MCF 10A (cell line): ENCODE measurements at regions not wholly inside any gene's neighbourhood (a gene's known extent, or its start where the extent isn't known, plus 50 kb on each side); places are given as distances from the start of the nearest gene placed in this dataset.

ENCODE experiments used
- BruUV-seq: library from RNA; stranded (reverse); fragments of 400-500 nt; replicated peaks from 2 replicates; lab custom pipeline; 2021; lab: Mats Ljungman, UMichigan
- CTCF ChIA-PET: fragments of 300-600 bp; sonication (Branson Sonifier 250); formaldehyde crosslinking; extraction: SDS; loops from one replicate; lab custom pipeline; 2021; ENCODE audit warnings: antibody characterized with exemption, inconsistent platforms; lab: Yijun Ruan, JAX
- POLR2A ChIA-PET: fragments of 300-600, 350-650 bp; sonication (Branson Sonifier 250); formaldehyde crosslinking; extraction: SDS; loops from one replicate; lab custom pipeline; 2020; ENCODE audit warnings: antibody characterized with exemption, inconsistent platforms; lab: Yijun Ruan, JAX
- DNase-seq: peaks from one replicate; pipeline ENCODE4 v3.0.0-alpha.2; 2018; ENCODE audit not compliant: unreplicated experiment
- H3K27ac Mint-ChIP-seq: one replicate; pipeline ENCODE4 v1.8.0; 2022; ENCODE audit warnings: mild to moderate bottlenecking, low read depth, mixed read lengths; ENCODE audit not compliant: unreplicated experiment
- H3K27me3 Mint-ChIP-seq: one replicate; pipeline ENCODE4 v1.8.0; 2022; ENCODE audit warnings: mixed read lengths; ENCODE audit not compliant: insufficient read depth, unreplicated experiment
- H3K36me3 Mint-ChIP-seq: one replicate; pipeline ENCODE4 v1.8.0; 2022; ENCODE audit warnings: mild to moderate bottlenecking, moderate library complexity, mixed read lengths; ENCODE audit not compliant: insufficient read depth, unreplicated experiment
- H3K4me1 Mint-ChIP-seq: one replicate; pipeline ENCODE4 v1.8.0; 2022; ENCODE audit warnings: mixed read lengths; ENCODE audit not compliant: insufficient read depth, unreplicated experiment
- H3K4me3 Mint-ChIP-seq: one replicate; pipeline ENCODE4 v1.8.0; 2022; ENCODE audit warnings: mild to moderate bottlenecking, moderate library complexity, mixed read lengths; ENCODE audit not compliant: unreplicated experiment
- H3K9me3 Mint-ChIP-seq: one replicate; pipeline ENCODE4 v1.8.0; 2022; ENCODE audit warnings: mixed read lengths; ENCODE audit not compliant: unreplicated experiment
- CTCF ChIP-seq: fragments of 200-600 bp; IDR thresholded peaks from one replicate; pipeline ENCODE4 v1.8.0; 2022; ENCODE audit warnings: antibody characterized with exemption, mild to moderate bottlenecking; ENCODE audit not compliant: unreplicated experiment
- intact Hi-C: fragments of 100-400 bp; cut with micrococcal nuclease; formaldehyde crosslinking; loops from 2 replicates; pipeline ENCODE4 v1.14.1; 2022

GRCh38 chr13:111844222-111844671 is 222.7 kb upstream of the SOX1 start:
- CTCF ChIA-PET, result no interaction called here
- no TSS peak for BruUV-seq
- no peak overlapping the region for H3K27ac Mint-ChIP-seq
- no peak for TF ChIP-seq CTCF
- POLR2A ChIA-PET, result no interaction called here
- intact Hi-C loops, result no loop called here
- no peak overlapping the region for H3K4me3 Mint-ChIP-seq
- H3K9me3 Mint-ChIP-seq, result peaks cover 7% of the 10 kb centered on the region
- no peaks in the 10 kb centered on the region for H3K27me3 Mint-ChIP-seq
- no peaks in the 10 kb centered on the region for H3K4me1 Mint-ChIP-seq
- no peaks in the 10 kb centered on the region for H3K36me3 Mint-ChIP-seq
- DNase-seq, result no peak

GRCh38 chr13:111844682-111845081 is 222.3 kb upstream of the SOX1 start:
- BruUV-seq, result no TSS peak
- Mint-ChIP-seq H3K9me3 (peaks cover 7% of the 10 kb centered on the region), H3K4me3 (no peak overlapping the region), H3K27ac (no peak overlapping the region), H3K27me3 (no peaks in the 10 kb centered on the region), H3K4me1 (no peaks in the 10 kb centered on the region), H3K36me3 (no peaks in the 10 kb centered on the region)
- no peak for DNase-seq
- ChIA-PET POLR2A (no interaction called here), CTCF (no interaction called here)
- no peak for TF ChIP-seq CTCF
- intact Hi-C loops, result no loop called here

GRCh38 chr13:111845621-111846351 is 221.2 kb upstream of the SOX1 start:
- no peak overlapping the region for H3K27ac Mint-ChIP-seq
- intact Hi-C loops, result no loop called here
- ChIA-PET CTCF (no interaction called here), POLR2A (interaction anchor here (0.6 kb wide), 1 partner anchor 289 kb away, joined by 3 read pairs; no protein-coding TSS in a partner anchor)
- H3K36me3 Mint-ChIP-seq, result no peaks in the 10 kb centered on the region
- H3K4me1 Mint-ChIP-seq, result no peaks in the 10 kb centered on the region
- DNase-seq, result no peak
- no peaks in the 10 kb centered on the region for H3K27me3 Mint-ChIP-seq
- no peak for TF ChIP-seq CTCF
- no peak overlapping the region for H3K4me3 Mint-ChIP-seq
- BruUV-seq, result no TSS peak
- peaks cover 8% of the 10 kb centered on the region for H3K9me3 Mint-ChIP-seq

- CTCF ChIA-PET, result no interaction called here
- DNase-seq, result no peak
- Mint-ChIP-seq H3K9me3 (peaks cover 15% of the 10 kb centered on the region), H3K27ac (no peak overlapping the region), H3K4me3 (no peak overlapping the region), H3K36me3 (no peaks in the 10 kb centered on the region), H3K27me3 (no peaks in the 10 kb centered on the region), H3K4me1 (no peaks in the 10 kb centered on the region)
- BruUV-seq, result no TSS peak
- intact Hi-C loops, result no loop called here
- no peak for TF ChIP-seq CTCF
- POLR2A ChIA-PET, result no interaction called here
These were observed 220.4 kb upstream of the SOX1 start for GRCh38 chr13:111846391-111847159.
